ENCODE measurements at regions not wholly inside any gene's neighbourhood (a gene's known extent, or its start where the extent isn't known, plus 50 kb on each side); places are given as distances from the start of the nearest gene placed in this dataset.

DNA sequence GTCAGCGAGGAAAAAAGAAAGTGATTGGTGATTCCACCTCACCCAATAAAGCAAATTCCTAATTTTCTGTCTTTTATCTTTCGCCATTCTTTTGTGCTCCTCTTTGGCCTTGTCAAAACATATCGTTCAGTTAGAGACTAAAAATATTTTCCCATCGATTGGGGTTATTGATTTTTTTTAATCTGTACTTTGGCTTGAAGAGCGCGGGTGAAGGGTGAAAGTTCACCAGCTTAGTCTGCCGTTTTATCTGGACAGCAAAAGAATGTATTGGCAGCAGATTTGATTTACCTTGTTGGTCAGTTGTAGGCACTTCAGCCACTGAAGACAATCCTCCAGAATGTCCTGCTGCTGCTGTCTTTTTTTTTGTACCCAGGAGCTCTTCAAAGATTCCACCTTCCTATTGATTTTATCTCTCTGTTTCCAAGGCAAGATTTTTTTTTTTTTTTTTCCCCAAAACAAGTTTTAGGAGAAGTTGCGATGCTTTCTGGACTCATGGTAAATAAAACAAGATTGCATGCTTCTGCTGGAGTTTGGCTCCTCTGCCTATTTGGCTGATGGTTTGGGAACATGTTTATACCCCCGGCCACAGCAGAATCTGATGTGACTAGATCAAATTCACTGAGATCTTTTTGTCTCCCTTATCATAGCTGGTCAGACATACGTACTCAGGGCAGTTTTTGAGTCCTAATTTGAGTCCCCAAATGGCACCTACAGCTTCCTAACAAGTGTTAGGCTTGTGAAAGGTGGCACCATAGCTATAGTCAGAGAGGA, 269.3 kb upstream of the ONECUT1 start:
- Mint-ChIP-seq H3K9me3 (peaks cover 5 to 9% (median 7%) of the 10 kb centered on the region in 3 donors), H3K36me3 (no peaks in the 10 kb centered on the region), H3K27ac (no peak overlapping the region), H3K27me3 (peaks cover 0 to under 1% of the 10 kb centered on the region in 2 donors), H3K4me3 (no peak overlapping the region), H3K4me1 (no peaks in the 10 kb centered on the region)
- 94% methylated on average over 4 of the region's 10 CpGs for WGBS (ENCODE audit: insufficient coverage)
- ATAC-seq (replicated peaks in 1 of 4) (no peak), DNase-seq (no peak)
- H3K36me3 ChIP-seq (ENCODE audit: control insufficient read depth in 2 of 2, extremely low read depth in 1 of 2, insufficient read depth in 1 of 2, low read length in 1 of 2), result no peaks in the 10 kb centered on the region
- POLR2A ChIA-PET, result no interaction called here
- CTCF ChIA-PET, result no interaction called here
- no peaks in the 10 kb centered on the region for H3K27me3 ChIP-seq (replicated peaks in 1 of 2; ENCODE audit: control insufficient read depth in 2 of 2, extremely low read depth in 1 of 2, insufficient read depth in 2 of 2, low read length in 1 of 2)
- H3K4me3 ChIP-seq (ENCODE audit: control insufficient read depth in 1 of 2, extremely low read depth in 1 of 2, low read length in 1 of 2), result no peak overlapping the region
- no peaks in the 10 kb centered on the region for H3K4me1 ChIP-seq (ENCODE audit: control insufficient read depth in 1 of 2, extremely low read depth in 1 of 2, insufficient read depth in 2 of 2, low read length in 2 of 2)
- no peaks in the 10 kb centered on the region for H3K9me3 ChIP-seq
- H3K27ac ChIP-seq (ENCODE audit: low read length), result no peak overlapping the region

DNA sequence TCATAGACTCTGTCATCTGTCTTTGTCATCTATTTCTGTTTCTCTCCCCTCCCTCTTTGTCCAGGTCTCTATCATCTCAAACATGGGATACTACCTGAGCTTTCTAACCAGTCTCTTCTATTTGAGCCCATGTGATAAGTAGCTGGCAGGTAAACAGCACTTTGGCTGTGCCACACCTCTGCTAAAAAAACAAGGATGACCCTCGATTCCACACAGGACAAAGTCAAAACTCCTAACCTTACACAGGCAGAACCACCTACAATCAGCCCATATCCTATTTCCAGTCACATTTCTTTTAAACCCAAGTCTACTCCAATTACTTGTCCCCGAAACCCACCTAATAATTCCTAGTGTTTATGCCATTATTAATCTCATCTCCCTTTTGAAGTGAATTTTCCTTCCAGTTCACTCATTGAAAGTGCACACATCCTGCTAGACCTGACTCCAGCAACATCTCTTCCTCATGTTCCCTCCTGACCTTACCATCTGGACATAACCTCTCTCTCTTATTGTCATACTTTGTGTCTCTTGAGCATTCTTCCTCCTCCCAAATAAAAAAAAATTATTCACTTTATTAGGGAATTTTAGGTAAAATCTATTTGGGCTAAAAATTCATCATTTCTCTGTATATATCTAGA, 256.1 kb upstream of the ONECUT1 start:
- H3K27me3 ChIP-seq (replicated peaks in 1 of 2; ENCODE audit: control insufficient read depth in 2 of 2, extremely low read depth in 1 of 2, insufficient read depth in 2 of 2, low read length in 1 of 2), result no peaks in the 10 kb centered on the region
- CTCF ChIA-PET, result no interaction called here
- ATAC-seq (replicated peaks in 1 of 4) (no peak), DNase-seq (no peak)
- H3K27ac ChIP-seq (ENCODE audit: low read length), result no peak overlapping the region
- POLR2A ChIA-PET, result no interaction called here
- Mint-ChIP-seq H3K27ac (no peak overlapping the region), H3K4me1 (no peaks in the 10 kb centered on the region), H3K9me3 (peaks cover 9 to 33% (median 27%) of the 10 kb centered on the region in 3 donors), H3K36me3 (no peaks in the 10 kb centered on the region), H3K27me3 (peaks cover 3 to 10% of the 10 kb centered on the region in 2 donors), H3K4me3 (no peak overlapping the region)
- no peaks in the 10 kb centered on the region for H3K4me1 ChIP-seq (ENCODE audit: control insufficient read depth in 1 of 2, extremely low read depth in 1 of 2, insufficient read depth in 2 of 2, low read length in 2 of 2)
- no peak overlapping the region for H3K4me3 ChIP-seq (ENCODE audit: control insufficient read depth in 1 of 2, extremely low read depth in 1 of 2, low read length in 1 of 2)
- H3K36me3 ChIP-seq (ENCODE audit: control insufficient read depth in 2 of 2, extremely low read depth in 1 of 2, insufficient read depth in 1 of 2, low read length in 1 of 2), result no peaks in the 10 kb centered on the region
- no peaks in the 10 kb centered on the region for H3K9me3 ChIP-seq
- WGBS (ENCODE audit: insufficient coverage), result 54% methylated on average over 2 of the region's 2 CpGs

DNA sequence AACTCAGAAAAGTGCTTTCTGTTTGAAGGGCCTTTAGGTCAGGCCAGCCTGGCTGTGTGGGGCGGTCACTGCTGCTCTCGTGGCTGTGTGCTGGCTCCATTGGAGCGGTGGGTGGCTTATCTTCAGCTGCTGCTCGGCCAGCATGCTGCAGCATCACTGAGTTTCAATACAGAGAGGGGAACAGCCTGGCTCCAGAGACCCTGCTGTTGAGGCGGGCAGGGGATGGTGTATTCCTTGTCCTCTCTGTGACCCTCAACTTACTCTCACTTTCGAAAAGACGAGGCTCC, 248.5 kb upstream of the ONECUT1 start:
- CTCF ChIA-PET, result no interaction called here
- peaks cover 0 to 2% of the 10 kb centered on the region in 2 experiments for H3K27me3 ChIP-seq (replicated peaks in 1 of 2; ENCODE audit: control insufficient read depth in 2 of 2, extremely low read depth in 1 of 2, insufficient read depth in 2 of 2, low read length in 1 of 2)
- no peak overlapping the region for H3K4me3 ChIP-seq (ENCODE audit: control insufficient read depth in 1 of 2, extremely low read depth in 1 of 2, low read length in 1 of 2)
- no peak for ATAC-seq (replicated peaks in 1 of 4)
- H3K27me3 Mint-ChIP-seq, result peaks cover 10 to 13% of the 10 kb centered on the region in 2 donors
- POLR2A ChIA-PET, result no interaction called here
- no peaks in the 10 kb centered on the region for H3K36me3 ChIP-seq (ENCODE audit: control insufficient read depth in 2 of 2, extremely low read depth in 1 of 2, insufficient read depth in 1 of 2, low read length in 1 of 2)
- no peak for DNase-seq
- H3K4me1 ChIP-seq (ENCODE audit: control insufficient read depth in 1 of 2, extremely low read depth in 1 of 2, insufficient read depth in 2 of 2, low read length in 2 of 2), result no peaks in the 10 kb centered on the region
- no peaks in the 10 kb centered on the region for H3K4me1 Mint-ChIP-seq
- WGBS (ENCODE audit: insufficient coverage), result 73% methylated on average over 4 of the region's 7 CpGs
- no peaks in the 10 kb centered on the region for H3K9me3 ChIP-seq
- H3K27ac Mint-ChIP-seq, result no peak overlapping the region
- H3K9me3 Mint-ChIP-seq, result peaks cover 0 to 7% (median 4%) of the 10 kb centered on the region in 3 donors
- no peak overlapping the region for H3K27ac ChIP-seq (ENCODE audit: low read length)
- no peaks in the 10 kb centered on the region for H3K36me3 Mint-ChIP-seq
- H3K4me3 Mint-ChIP-seq, result no peak overlapping the region

GRCh38 chr15:53037904-53038654, 247.9 kb upstream of the ONECUT1 start:
- no peaks in the 10 kb centered on the region for H3K36me3 Mint-ChIP-seq
- peaks cover 0 to 2% of the 10 kb centered on the region in 2 experiments for H3K27me3 ChIP-seq (replicated peaks in 1 of 2; ENCODE audit: control insufficient read depth in 2 of 2, extremely low read depth in 1 of 2, insufficient read depth in 2 of 2, low read length in 1 of 2)
- ATAC-seq (replicated peaks in 1 of 4) (no peak), DNase-seq (no peak)
- CTCF ChIA-PET, result no interaction called here
- no peaks in the 10 kb centered on the region for H3K9me3 ChIP-seq
- H3K27ac ChIP-seq (ENCODE audit: low read length), result no peak overlapping the region
- H3K4me1 Mint-ChIP-seq, result no peaks in the 10 kb centered on the region
- H3K36me3 ChIP-seq (ENCODE audit: control insufficient read depth in 2 of 2, extremely low read depth in 1 of 2, insufficient read depth in 1 of 2, low read length in 1 of 2), result no peaks in the 10 kb centered on the region
- H3K9me3 Mint-ChIP-seq, result peaks cover 0 to 4% (median 0%) of the 10 kb centered on the region in 3 donors
- no peak overlapping the region for H3K4me3 Mint-ChIP-seq
- peaks cover 10 to 13% of the 10 kb centered on the region in 2 donors for H3K27me3 Mint-ChIP-seq
- 65% methylated on average over 3 of the region's 14 CpGs for WGBS (ENCODE audit: insufficient coverage)
- H3K4me3 ChIP-seq (ENCODE audit: control insufficient read depth in 1 of 2, extremely low read depth in 1 of 2, low read length in 1 of 2), result no peak overlapping the region
- POLR2A ChIA-PET, result no interaction called here
- H3K4me1 ChIP-seq (ENCODE audit: control insufficient read depth in 1 of 2, extremely low read depth in 1 of 2, insufficient read depth in 2 of 2, low read length in 2 of 2), result no peaks in the 10 kb centered on the region
- H3K27ac Mint-ChIP-seq, result no peak overlapping the region

DNA sequence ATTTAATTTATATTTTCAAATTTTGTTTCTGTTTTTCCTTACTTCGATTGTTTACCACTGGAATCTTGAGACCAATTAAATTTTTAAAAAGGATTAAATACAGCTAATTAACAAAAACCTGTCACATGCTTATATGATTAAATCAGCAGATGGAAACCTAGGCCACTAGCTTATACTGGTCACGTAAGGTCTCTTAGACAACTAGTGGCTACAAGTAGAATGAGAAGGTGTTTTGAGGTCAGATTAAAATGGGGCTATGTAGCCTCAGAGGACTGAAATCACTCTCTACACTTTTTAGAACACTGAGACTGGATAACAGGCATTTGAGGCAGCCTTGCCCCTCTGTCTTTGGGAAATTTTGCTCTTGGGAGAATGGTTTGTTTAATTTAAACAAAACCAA, 246.5 kb upstream of the ONECUT1 start:
- POLR2A ChIA-PET, result no interaction called here
- no peak overlapping the region for H3K4me3 Mint-ChIP-seq
- DNase-seq, result no peak
- WGBS (ENCODE audit: insufficient coverage), result no CpG with 5 or more reads among the region's 2 CpGs
- H3K27ac Mint-ChIP-seq, result no peak overlapping the region
- no peaks in the 10 kb centered on the region for H3K9me3 Mint-ChIP-seq
- H3K27ac ChIP-seq (ENCODE audit: low read length), result no peak overlapping the region
- no peaks in the 10 kb centered on the region for H3K36me3 ChIP-seq (ENCODE audit: control insufficient read depth in 2 of 2, extremely low read depth in 1 of 2, insufficient read depth in 1 of 2, low read length in 1 of 2)
- CTCF ChIA-PET, result no interaction called here
- H3K27me3 Mint-ChIP-seq, result peaks cover 10 to 13% of the 10 kb centered on the region in 2 donors
- H3K9me3 ChIP-seq, result no peaks in the 10 kb centered on the region
- no peaks in the 10 kb centered on the region for H3K4me1 ChIP-seq (ENCODE audit: control insufficient read depth in 1 of 2, extremely low read depth in 1 of 2, insufficient read depth in 2 of 2, low read length in 2 of 2)
- peaks cover 0 to 2% of the 10 kb centered on the region in 2 experiments for H3K27me3 ChIP-seq (replicated peaks in 1 of 2; ENCODE audit: control insufficient read depth in 2 of 2, extremely low read depth in 1 of 2, insufficient read depth in 2 of 2, low read length in 1 of 2)
- H3K36me3 Mint-ChIP-seq, result no peaks in the 10 kb centered on the region
- no peak overlapping the region for H3K4me3 ChIP-seq (ENCODE audit: control insufficient read depth in 1 of 2, extremely low read depth in 1 of 2, low read length in 1 of 2)
- H3K4me1 Mint-ChIP-seq, result no peaks in the 10 kb centered on the region
- no peak for ATAC-seq (replicated peaks in 1 of 4)

- WGBS (ENCODE audit: insufficient coverage), result 95% methylated on average over 3 of the region's 4 CpGs
- Mint-ChIP-seq H3K27me3 (peaks cover 10 to 13% of the 10 kb centered on the region in 2 donors), H3K27ac (no peak overlapping the region), H3K9me3 (peaks cover 0 to 4% (median 0%) of the 10 kb centered on the region in 3 donors), H3K4me1 (no peaks in the 10 kb centered on the region), H3K36me3 (no peaks in the 10 kb centered on the region), H3K4me3 (no peak overlapping the region)
- ATAC-seq (replicated peaks in 1 of 4) (no peak), DNase-seq (no peak)
- Histone ChIP-seq H3K4me3 (ENCODE audit: control insufficient read depth in 1 of 2, extremely low read depth in 1 of 2, low read length in 1 of 2) (no peak overlapping the region), H3K27ac (ENCODE audit: low read length) (no peak overlapping the region), H3K4me1 (ENCODE audit: control insufficient read depth in 1 of 2, extremely low read depth in 1 of 2, insufficient read depth in 2 of 2, low read length in 2 of 2) (no peaks in the 10 kb centered on the region), H3K36me3 (ENCODE audit: control insufficient read depth in 2 of 2, extremely low read depth in 1 of 2, insufficient read depth in 1 of 2, low read length in 1 of 2) (no peaks in the 10 kb centered on the region), H3K27me3 (replicated peaks in 1 of 2; ENCODE audit: control insufficient read depth in 2 of 2, extremely low read depth in 1 of 2, insufficient read depth in 2 of 2, low read length in 1 of 2) (peaks cover 0 to 2% of the 10 kb centered on the region in 2 experiments), H3K9me3 (no peaks in the 10 kb centered on the region)
- POLR2A ChIA-PET, result no interaction called here
- CTCF ChIA-PET, result no interaction called here
Measured at GRCh38 chr15:53034767-53035245, 244.7 kb upstream of the ONECUT1 start.

Measured in T-cell (primary cell).